Adipocyte (in vitro differentiated cells): ENCODE measurements at regions not wholly inside any gene's neighbourhood (a gene's known extent, or its start where the extent isn't known, plus 50 kb on each side); places are given as distances from the start of the nearest gene placed in this dataset.

Source experiments
- DNase-seq: peaks from one replicate; pipeline ENCODE4 v3.0.0-alpha.2; 2015; ENCODE audit warnings: low read depth
- H3K27me3 ChIP-seq: replicated peaks from 2 replicates; pipeline ENCODE4 v1.7.0; 2013; ENCODE audit warnings: mild to moderate bottlenecking, low read length, moderate library complexity; ENCODE audit not compliant: control insufficient read depth, insufficient read depth
- H3K36me3 ChIP-seq: 2 replicates; pipeline ENCODE4 v1.7.0; 2013; ENCODE audit warnings: low read length, mild to moderate bottlenecking, moderate library complexity; ENCODE audit not compliant: control insufficient read depth, insufficient read depth, severe bottlenecking
- H3K4me1 ChIP-seq: 2 replicates; pipeline ENCODE4 v1.7.0; 2013; ENCODE audit warnings: mild to moderate bottlenecking, low read length, moderate library complexity; ENCODE audit not compliant: control insufficient read depth, insufficient read depth
- H3K4me3 ChIP-seq: 2 replicates; pipeline ENCODE4 v1.7.0; 2013; ENCODE audit warnings: mild to moderate bottlenecking, low read length, moderate library complexity
- H3K9ac ChIP-seq: 2 replicates; pipeline ENCODE4 v1.7.0; 2013; ENCODE audit warnings: mild to moderate bottlenecking, low read length, moderate library complexity
- H3K9me3 ChIP-seq: 2 replicates; pipeline ENCODE4 v1.7.0; 2013; ENCODE audit warnings: mild to moderate bottlenecking, low read length, moderate library complexity; ENCODE audit not compliant: control insufficient read depth

GRCh38 chr18:7358989-7359726 is 128.3 kb downstream of the LRRC30 start:
- Histone ChIP-seq H3K4me1 (peaks cover 5% of the 10 kb centered on the region), H3K9ac (no peak overlapping the region), H3K27me3 (peaks cover 12% of the 10 kb centered on the region), H3K36me3 (no peaks in the 10 kb centered on the region), H3K4me3 (no peak overlapping the region), H3K9me3 (no peaks in the 10 kb centered on the region)
- DNase-seq: no peak

GRCh38 chr18:7360606-7361170 is 129.8 kb downstream of the LRRC30 start:
- DNase-seq: no peak
- peaks cover 17% of the 10 kb centered on the region for H3K27me3 ChIP-seq
- no peak overlapping the region for H3K4me3 ChIP-seq
- no peaks in the 10 kb centered on the region for H3K36me3 ChIP-seq
- no peaks in the 10 kb centered on the region for H3K9me3 ChIP-seq
- H3K4me1 ChIP-seq: peaks cover 5% of the 10 kb centered on the region
- no peak overlapping the region for H3K9ac ChIP-seq

- no peaks in the 10 kb centered on the region for H3K36me3 ChIP-seq
These were observed 132.4 kb downstream of the LRRC30 start for GRCh38 chr18:7363338-7363737.

GRCh38 chr18:7366597-7366996 is 135.7 kb downstream of the LRRC30 start:
- no peak for DNase-seq
- no peaks in the 10 kb centered on the region for H3K9me3 ChIP-seq
- H3K9ac ChIP-seq: no peak overlapping the region
- peaks cover 30% of the 10 kb centered on the region for H3K27me3 ChIP-seq
- H3K36me3 ChIP-seq: no peaks in the 10 kb centered on the region
- no peak overlapping the region for H3K4me3 ChIP-seq
- peaks cover 7% of the 10 kb centered on the region for H3K4me1 ChIP-seq

More at GRCh38 chr18:7363338-7363737, 132.4 kb downstream of the LRRC30 start:
- no peak for DNase-seq
- H3K9ac ChIP-seq: no peak overlapping the region
- no peaks in the 10 kb centered on the region for H3K9me3 ChIP-seq
- H3K27me3 ChIP-seq: peaks cover 34% of the 10 kb centered on the region
- no peak overlapping the region for H3K4me3 ChIP-seq
- H3K4me1 ChIP-seq: no peaks in the 10 kb centered on the region

GRCh38 chr18:7367336-7367735 is 136.4 kb downstream of the LRRC30 start:
- no peaks in the 10 kb centered on the region for H3K36me3 ChIP-seq
- H3K9ac ChIP-seq: no peak overlapping the region
- peaks cover 7% of the 10 kb centered on the region for H3K4me1 ChIP-seq
- no peak for DNase-seq
- no peak overlapping the region for H3K4me3 ChIP-seq
- peaks cover 30% of the 10 kb centered on the region for H3K27me3 ChIP-seq
- H3K9me3 ChIP-seq: no peaks in the 10 kb centered on the region

- Histone ChIP-seq H3K4me3 (no peak overlapping the region), H3K4me1 (peaks cover 7% of the 10 kb centered on the region), H3K27me3 (peaks cover 30% of the 10 kb centered on the region), H3K36me3 (no peaks in the 10 kb centered on the region), H3K9ac (no peak overlapping the region), H3K9me3 (no peaks in the 10 kb centered on the region)
- no peak for DNase-seq
These were observed 138.1 kb downstream of the LRRC30 start for GRCh38 chr18:7369006-7369405.

- no peak overlapping the region for H3K9ac ChIP-seq
- H3K27me3 ChIP-seq: peaks cover 29% of the 10 kb centered on the region
- no peak overlapping the region for H3K4me3 ChIP-seq
- H3K9me3 ChIP-seq: no peaks in the 10 kb centered on the region
- peaks cover 7% of the 10 kb centered on the region for H3K4me1 ChIP-seq
- no peak for DNase-seq
- no peaks in the 10 kb centered on the region for H3K36me3 ChIP-seq
These were observed 139.5 kb downstream of the LRRC30 start for GRCh38 chr18:7370375-7370774.

GRCh38 chr18:7370802-7371201 is 139.9 kb downstream of the LRRC30 start:
- H3K36me3 ChIP-seq: no peaks in the 10 kb centered on the region
- no peaks in the 10 kb centered on the region for H3K9me3 ChIP-seq
- H3K4me1 ChIP-seq: peaks cover 7% of the 10 kb centered on the region
- H3K4me3 ChIP-seq: no peak overlapping the region
- H3K27me3 ChIP-seq: peaks cover 24% of the 10 kb centered on the region
- H3K9ac ChIP-seq: no peak overlapping the region
- DNase-seq: no peak

GRCh38 chr18:7373441-7373840 is 142.6 kb downstream of the LRRC30 start:
- DNase-seq: no peak
- Histone ChIP-seq H3K4me1 (peaks cover 7% of the 10 kb centered on the region), H3K9ac (no peak overlapping the region), H3K36me3 (no peaks in the 10 kb centered on the region), H3K9me3 (peaks cover 16% of the 10 kb centered on the region), H3K4me3 (no peak overlapping the region), H3K27me3 (peaks cover 8% of the 10 kb centered on the region)

GRCh38 chr18:7381307-7381706 is 150.4 kb downstream of the LRRC30 start:
- Histone ChIP-seq H3K9ac (no peak overlapping the region), H3K27me3 (peaks cover 51% of the 10 kb centered on the region), H3K4me1 (no peaks in the 10 kb centered on the region), H3K9me3 (peaks cover 21% of the 10 kb centered on the region), H3K36me3 (no peaks in the 10 kb centered on the region), H3K4me3 (no peak overlapping the region)
- no peak for DNase-seq

GRCh38 chr18:7382328-7383001 is 151.6 kb downstream of the LRRC30 start:
- Histone ChIP-seq H3K4me1 (no peaks in the 10 kb centered on the region), H3K36me3 (no peaks in the 10 kb centered on the region), H3K9ac (no peak overlapping the region), H3K9me3 (peaks cover 13% of the 10 kb centered on the region), H3K4me3 (no peak overlapping the region), H3K27me3 (peaks cover 54% of the 10 kb centered on the region)
- no peak for DNase-seq
